Ovary (tissue), 3 donors: ENCODE measurements at regions not wholly inside any gene's neighbourhood (a gene's known extent, or its start where the extent isn't known, plus 50 kb on each side); places are given as distances from the start of the nearest gene placed in this dataset.

Source experiments
- EP300 ChIP-seq: sonication (generic); formaldehyde crosslinking; IDR thresholded peaks from one replicate; pipeline ENCODE4 v1.6.1; 2017; ENCODE audit warnings: antibody characterized with exemption
- POLR2A ChIP-seq: fragments of 450-650 bp; IDR thresholded peaks from one replicate; pipeline ENCODE4 v1.6.1; 2017; ENCODE audit warnings: antibody characterized with exemption, mild to moderate bottlenecking, moderate library complexity
- TF ChIP-seq, protein P1 (sequence below), 3 donors: fragments of 450-650 bp in 2 of 3; fragments of 200-600 bp in 1 of 3; IDR thresholded peaks; one replicate each; pipeline versions ENCODE4 v1.5.1 to v1.8.0; 2016 to 2022; ENCODE audit warnings: antibody characterized with exemption in 3 of 3, mild to moderate bottlenecking in 1 of 3
- donor health status: DM: no; HTN: no; CAD: no.

DNA sequence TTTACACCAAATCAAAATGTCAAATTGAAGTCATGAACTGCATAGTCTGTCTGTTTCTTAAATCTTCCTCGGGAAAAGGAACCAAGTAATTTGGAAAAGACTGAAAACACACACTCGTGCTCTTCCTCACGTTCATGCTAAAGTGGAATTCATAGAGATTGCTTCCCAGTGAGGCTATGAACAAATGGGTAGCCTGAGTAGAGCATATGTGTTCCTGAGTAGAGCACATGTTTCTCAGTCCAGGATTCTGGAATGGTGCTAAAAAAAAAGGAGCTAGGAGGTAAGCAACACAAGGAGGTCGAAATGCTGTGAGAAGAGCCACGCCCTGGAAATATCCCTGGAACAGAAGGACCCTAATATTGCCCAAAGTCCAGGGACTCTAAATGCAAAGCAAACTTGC, 494.2 kb upstream of the THBS1 start:
- TF ChIP-seq, protein P1, sequence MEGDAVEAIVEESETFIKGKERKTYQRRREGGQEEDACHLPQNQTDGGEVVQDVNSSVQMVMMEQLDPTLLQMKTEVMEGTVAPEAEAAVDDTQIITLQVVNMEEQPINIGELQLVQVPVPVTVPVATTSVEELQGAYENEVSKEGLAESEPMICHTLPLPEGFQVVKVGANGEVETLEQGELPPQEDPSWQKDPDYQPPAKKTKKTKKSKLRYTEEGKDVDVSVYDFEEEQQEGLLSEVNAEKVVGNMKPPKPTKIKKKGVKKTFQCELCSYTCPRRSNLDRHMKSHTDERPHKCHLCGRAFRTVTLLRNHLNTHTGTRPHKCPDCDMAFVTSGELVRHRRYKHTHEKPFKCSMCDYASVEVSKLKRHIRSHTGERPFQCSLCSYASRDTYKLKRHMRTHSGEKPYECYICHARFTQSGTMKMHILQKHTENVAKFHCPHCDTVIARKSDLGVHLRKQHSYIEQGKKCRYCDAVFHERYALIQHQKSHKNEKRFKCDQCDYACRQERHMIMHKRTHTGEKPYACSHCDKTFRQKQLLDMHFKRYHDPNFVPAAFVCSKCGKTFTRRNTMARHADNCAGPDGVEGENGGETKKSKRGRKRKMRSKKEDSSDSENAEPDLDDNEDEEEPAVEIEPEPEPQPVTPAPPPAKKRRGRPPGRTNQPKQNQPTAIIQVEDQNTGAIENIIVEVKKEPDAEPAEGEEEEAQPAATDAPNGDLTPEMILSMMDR (IDR thresholded peaks at IDR 0.05), result no peak
- no peak for TF ChIP-seq POLR2A
- TF ChIP-seq EP300, result no peak
